ENCODE measurements at regions not wholly inside any gene's neighbourhood (a gene's known extent, or its start where the extent isn't known, plus 50 kb on each side); places are given as distances from the start of the nearest gene placed in this dataset.

DNA sequence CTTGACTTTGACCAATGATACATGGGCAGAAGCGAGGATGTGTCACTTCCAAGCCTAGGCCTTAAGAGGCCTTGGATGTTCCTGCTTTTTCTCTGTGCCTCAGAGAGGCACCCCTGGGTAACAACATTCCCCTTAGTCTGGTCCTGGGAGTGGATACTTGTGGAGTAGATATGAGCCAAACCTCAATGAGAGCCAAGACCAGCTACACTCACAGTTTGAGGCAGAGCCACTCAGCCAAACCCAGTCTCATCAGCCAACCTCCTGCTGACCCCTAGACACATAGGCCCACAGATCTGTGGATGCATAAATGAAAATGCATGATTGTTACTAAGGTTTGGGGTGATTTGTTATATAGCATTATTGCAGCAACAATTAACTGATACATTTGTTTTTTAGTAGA is 114.2 kb downstream of the ZNF621 start:
- TF ChIP-seq, protein P1, sequence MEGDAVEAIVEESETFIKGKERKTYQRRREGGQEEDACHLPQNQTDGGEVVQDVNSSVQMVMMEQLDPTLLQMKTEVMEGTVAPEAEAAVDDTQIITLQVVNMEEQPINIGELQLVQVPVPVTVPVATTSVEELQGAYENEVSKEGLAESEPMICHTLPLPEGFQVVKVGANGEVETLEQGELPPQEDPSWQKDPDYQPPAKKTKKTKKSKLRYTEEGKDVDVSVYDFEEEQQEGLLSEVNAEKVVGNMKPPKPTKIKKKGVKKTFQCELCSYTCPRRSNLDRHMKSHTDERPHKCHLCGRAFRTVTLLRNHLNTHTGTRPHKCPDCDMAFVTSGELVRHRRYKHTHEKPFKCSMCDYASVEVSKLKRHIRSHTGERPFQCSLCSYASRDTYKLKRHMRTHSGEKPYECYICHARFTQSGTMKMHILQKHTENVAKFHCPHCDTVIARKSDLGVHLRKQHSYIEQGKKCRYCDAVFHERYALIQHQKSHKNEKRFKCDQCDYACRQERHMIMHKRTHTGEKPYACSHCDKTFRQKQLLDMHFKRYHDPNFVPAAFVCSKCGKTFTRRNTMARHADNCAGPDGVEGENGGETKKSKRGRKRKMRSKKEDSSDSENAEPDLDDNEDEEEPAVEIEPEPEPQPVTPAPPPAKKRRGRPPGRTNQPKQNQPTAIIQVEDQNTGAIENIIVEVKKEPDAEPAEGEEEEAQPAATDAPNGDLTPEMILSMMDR (IDR thresholded peaks at IDR 0.05): no peak
- TF ChIP-seq POLR2A (IDR thresholded peaks at IDR 0.05): no peak
